Trophoblast cell (in vitro differentiated cells and primary cell): ENCODE measurements at regions not wholly inside any gene's neighbourhood (a gene's known extent, or its start where the extent isn't known, plus 50 kb on each side); places are given as distances from the start of the nearest gene placed in this dataset.

Experiments
- DNase-seq, 2 donors: peaks; one replicate each; pipeline ENCODE4 v3.0.0-alpha.2; 2016
- H2AFZ ChIP-seq: 2 replicates; pipeline ENCODE4 v1.6.1; 2013; ENCODE audit warnings: low read length, moderate library complexity, mild to moderate bottlenecking; ENCODE audit not compliant: insufficient read depth, poor library complexity
- H2AK5ac ChIP-seq: 2 replicates; pipeline ENCODE4 v1.6.1; 2013; ENCODE audit warnings: mild to moderate bottlenecking, low read length
- H2BK120ac ChIP-seq: 2 replicates; pipeline ENCODE4 v1.6.1; 2013; ENCODE audit warnings: low read length, mild to moderate bottlenecking, moderate library complexity; ENCODE audit not compliant: insufficient read depth, poor library complexity
- H2BK12ac ChIP-seq: 2 replicates; pipeline ENCODE4 v1.6.1; 2013; ENCODE audit warnings: mild to moderate bottlenecking, low read length, moderate library complexity
- H2BK5ac ChIP-seq: 2 replicates; pipeline ENCODE4 v1.6.1; 2013; ENCODE audit warnings: low read length, low read depth, moderate library complexity, mild to moderate bottlenecking; ENCODE audit not compliant: poor library complexity
- H3K14ac ChIP-seq: 2 replicates; pipeline ENCODE4 v1.6.1; 2013; ENCODE audit warnings: mild to moderate bottlenecking, low read length
- H3K18ac ChIP-seq: 2 replicates; pipeline ENCODE4 v1.6.1; 2013; ENCODE audit warnings: mild to moderate bottlenecking, low read length
- H3K23ac ChIP-seq: 2 replicates; pipeline ENCODE4 v1.6.1; 2013; ENCODE audit warnings: low read length
- H3K27ac ChIP-seq: 2 replicates; pipeline ENCODE4 v1.5.1; 2013; ENCODE audit warnings: low read depth, mild to moderate bottlenecking, inconsistent platforms, low read length, moderate library complexity
- H3K27me3 ChIP-seq: 2 replicates; pipeline ENCODE4 v1.6.1; 2013; ENCODE audit warnings: inconsistent platforms, mild to moderate bottlenecking, low read length, moderate library complexity; ENCODE audit not compliant: insufficient read depth
- H3K36me3 ChIP-seq, 2 experiments: 1 replicate in 1 of 2; 2 replicates in 1 of 2; pipeline ENCODE4 v1.6.1; 2013; ENCODE audit warnings: low read length in 2 of 2, mild to moderate bottlenecking in 2 of 2, moderate library complexity in 1 of 2; ENCODE audit not compliant: insufficient read depth in 2 of 2, control insufficient read depth in 1 of 2
- H3K4ac ChIP-seq: 2 replicates; pipeline ENCODE4 v1.6.1; 2013; ENCODE audit warnings: low read depth, mild to moderate bottlenecking, low read length, moderate library complexity
- H3K4me1 ChIP-seq, 2 experiments: 1 replicate in 1 of 2; 2 replicates in 1 of 2; pipeline ENCODE4 v1.6.1; 2013; ENCODE audit warnings: low read length in 2 of 2, mild to moderate bottlenecking in 2 of 2, moderate library complexity in 1 of 2; ENCODE audit not compliant: insufficient read depth in 2 of 2, control insufficient read depth in 1 of 2
- H3K4me2 ChIP-seq: 2 replicates; pipeline ENCODE4 v1.6.1; 2013; ENCODE audit warnings: inconsistent platforms, mild to moderate bottlenecking, low read length, moderate library complexity
- H3K4me3 ChIP-seq: 2 replicates; pipeline ENCODE4 v1.5.1; 2013; ENCODE audit warnings: mild to moderate bottlenecking, low read depth, low read length, inconsistent platforms
- H3K79me1 ChIP-seq: one replicate; pipeline ENCODE4 v1.6.1; 2013; ENCODE audit warnings: low read length
- H3K79me2 ChIP-seq: 2 replicates; pipeline ENCODE4 v1.6.1; 2013; ENCODE audit warnings: low read length, mild to moderate bottlenecking; ENCODE audit not compliant: control insufficient read depth, insufficient read depth, poor library complexity
- H3K9ac ChIP-seq: 2 replicates; pipeline ENCODE4 v1.6.1; 2013; ENCODE audit warnings: mild to moderate bottlenecking, low read length
- H3K9me3 ChIP-seq: 2 replicates; pipeline ENCODE4 v1.6.1; 2013; ENCODE audit warnings: low read depth, mild to moderate bottlenecking, control low read depth, inconsistent platforms, low read length; ENCODE audit not compliant: insufficient read depth
- H4K12ac ChIP-seq: 2 replicates; pipeline ENCODE4 v1.6.1; 2013; ENCODE audit warnings: low read depth, mild to moderate bottlenecking, low read length, moderate library complexity
- H4K8ac ChIP-seq: 2 replicates; pipeline ENCODE4 v1.6.1; 2013; ENCODE audit warnings: low read depth, mild to moderate bottlenecking, low read length, moderate library complexity
- H4K91ac ChIP-seq: one replicate; pipeline ENCODE4 v1.6.1; 2013; ENCODE audit warnings: low read depth, mild to moderate bottlenecking, low read length, moderate library complexity
- WGBS: extraction: QIAGEN DNeasy Blood & Tissue Kit; methylation state at CpG from one replicate; pipeline ENCODE4 v1.1.7; 2013; ENCODE audit warnings: missing lambda C conversion rate; ENCODE audit not compliant: insufficient read length, insufficient coverage; ENCODE audit errors: extremely low coverage; 5-methylcytosine and 5-hydroxymethylcytosine counted together

DNA sequence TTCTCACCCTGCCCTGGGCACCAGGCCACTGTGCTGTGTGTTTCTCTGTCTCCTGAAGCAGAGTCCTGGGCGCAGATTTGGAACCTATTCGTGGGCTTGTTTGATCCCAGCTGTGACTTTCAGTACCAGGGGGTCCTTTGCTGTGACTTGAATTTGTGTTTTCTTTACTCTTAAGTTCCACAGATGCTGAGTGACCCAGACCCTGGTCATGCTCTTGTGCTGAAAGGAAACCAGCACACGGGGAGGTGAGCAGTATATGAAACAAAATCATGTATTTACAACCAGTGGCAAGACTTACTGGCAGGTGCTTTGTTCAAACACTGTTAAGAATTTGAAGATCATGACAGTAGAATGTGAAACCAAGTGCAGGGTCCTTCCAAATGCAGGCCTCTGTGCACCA, 89.2 kb upstream of the PRSS58 start:
- H2AK5ac ChIP-seq: no peak overlapping the region
- no peak overlapping the region for H2BK5ac ChIP-seq
- no peak overlapping the region for H2BK120ac ChIP-seq
- no peak overlapping the region for H4K91ac ChIP-seq
- H3K4me2 ChIP-seq: no peak overlapping the region
- no peak overlapping the region for H3K4ac ChIP-seq
- H3K79me2 ChIP-seq: no peaks in the 10 kb centered on the region
- H3K27ac ChIP-seq: no peak overlapping the region
- no CpG with 5 or more reads among the region's 3 CpGs for WGBS
- H3K4me1 ChIP-seq: no peaks in the 10 kb centered on the region
- no peak overlapping the region for H4K8ac ChIP-seq
- H3K23ac ChIP-seq: no peak overlapping the region
- H3K9me3 ChIP-seq: no peaks in the 10 kb centered on the region
- DNase-seq: no peak
- no peak overlapping the region for H2BK12ac ChIP-seq
- no peak overlapping the region for H3K4me3 ChIP-seq
- no peak overlapping the region for H3K18ac ChIP-seq
- H3K36me3 ChIP-seq: no peaks in the 10 kb centered on the region
- no peaks in the 10 kb centered on the region for H3K27me3 ChIP-seq
- no peak overlapping the region for H3K14ac ChIP-seq
- no peak overlapping the region for H2AFZ ChIP-seq
- no peaks in the 10 kb centered on the region for H3K79me1 ChIP-seq
- no peak overlapping the region for H4K12ac ChIP-seq
- H3K9ac ChIP-seq: no peak overlapping the region

DNA sequence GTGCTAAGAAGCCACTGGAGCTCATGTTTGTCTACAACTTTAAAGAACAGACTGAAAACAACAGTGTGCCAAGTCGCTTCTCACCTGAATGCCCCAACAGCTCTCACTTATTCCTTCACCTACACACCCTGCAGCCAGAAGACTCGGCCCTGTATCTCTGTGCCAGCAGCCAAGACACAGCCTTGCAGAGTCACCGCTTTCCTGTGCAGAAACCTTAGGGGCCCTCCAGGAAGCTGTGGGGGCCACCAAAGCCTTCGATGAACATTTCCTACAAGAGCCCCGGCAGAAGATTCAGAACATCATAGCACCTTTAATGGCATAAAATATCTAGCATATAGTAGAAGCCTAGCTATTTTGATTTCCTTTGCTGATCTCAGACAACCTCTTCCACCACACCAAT, 88.0 kb upstream of the PRSS58 start:
- no peak overlapping the region for H4K12ac ChIP-seq
- H2BK12ac ChIP-seq: no peak overlapping the region
- no peaks in the 10 kb centered on the region for H3K36me3 ChIP-seq
- H3K79me1 ChIP-seq: no peaks in the 10 kb centered on the region
- H2BK120ac ChIP-seq: no peak overlapping the region
- H3K4me1 ChIP-seq: no peaks in the 10 kb centered on the region
- H4K91ac ChIP-seq: no peak overlapping the region
- no peak overlapping the region for H3K9ac ChIP-seq
- no peak overlapping the region for H3K27ac ChIP-seq
- H4K8ac ChIP-seq: no peak overlapping the region
- no peaks in the 10 kb centered on the region for H3K79me2 ChIP-seq
- no peak overlapping the region for H3K14ac ChIP-seq
- no CpG with 5 or more reads among the region's 5 CpGs for WGBS
- no peak overlapping the region for H2BK5ac ChIP-seq
- H3K9me3 ChIP-seq: no peaks in the 10 kb centered on the region
- no peak overlapping the region for H3K4me3 ChIP-seq
- H3K4me2 ChIP-seq: no peak overlapping the region
- H2AK5ac ChIP-seq: no peak overlapping the region
- H3K4ac ChIP-seq: no peak overlapping the region
- no peak overlapping the region for H2AFZ ChIP-seq
- H3K23ac ChIP-seq: no peak overlapping the region
- no peaks in the 10 kb centered on the region for H3K27me3 ChIP-seq
- H3K18ac ChIP-seq: no peak overlapping the region
- no peak for DNase-seq

GRCh38 chr7:142338633-142339501, 81.0 kb upstream of the PRSS58 start:
- Histone ChIP-seq H2BK120ac (no peak overlapping the region), H3K27ac (no peak overlapping the region), H3K79me2 (no peaks in the 10 kb centered on the region), H3K4me1 (peaks cover 2 to 4% of the 10 kb centered on the region in 2 experiments), H4K91ac (no peak overlapping the region), H3K9me3 (no peaks in the 10 kb centered on the region), H3K23ac (no peak overlapping the region), H3K18ac (no peak overlapping the region), H3K79me1 (no peaks in the 10 kb centered on the region), H3K4me3 (no peak overlapping the region), H2BK5ac (no peak overlapping the region), H3K14ac (no peak overlapping the region), H4K8ac (no peak overlapping the region), H2BK12ac (no peak overlapping the region), H4K12ac (no peak overlapping the region), H3K9ac (no peak overlapping the region), H2AK5ac (no peak overlapping the region), H3K4me2 (no peak overlapping the region), H3K27me3 (no peaks in the 10 kb centered on the region), H3K36me3 (no peaks in the 10 kb centered on the region), H3K4ac (no peak overlapping the region), H2AFZ (no peak overlapping the region)
- no peak for DNase-seq
- WGBS: no CpG with 5 or more reads among the region's 6 CpGs

DNA sequence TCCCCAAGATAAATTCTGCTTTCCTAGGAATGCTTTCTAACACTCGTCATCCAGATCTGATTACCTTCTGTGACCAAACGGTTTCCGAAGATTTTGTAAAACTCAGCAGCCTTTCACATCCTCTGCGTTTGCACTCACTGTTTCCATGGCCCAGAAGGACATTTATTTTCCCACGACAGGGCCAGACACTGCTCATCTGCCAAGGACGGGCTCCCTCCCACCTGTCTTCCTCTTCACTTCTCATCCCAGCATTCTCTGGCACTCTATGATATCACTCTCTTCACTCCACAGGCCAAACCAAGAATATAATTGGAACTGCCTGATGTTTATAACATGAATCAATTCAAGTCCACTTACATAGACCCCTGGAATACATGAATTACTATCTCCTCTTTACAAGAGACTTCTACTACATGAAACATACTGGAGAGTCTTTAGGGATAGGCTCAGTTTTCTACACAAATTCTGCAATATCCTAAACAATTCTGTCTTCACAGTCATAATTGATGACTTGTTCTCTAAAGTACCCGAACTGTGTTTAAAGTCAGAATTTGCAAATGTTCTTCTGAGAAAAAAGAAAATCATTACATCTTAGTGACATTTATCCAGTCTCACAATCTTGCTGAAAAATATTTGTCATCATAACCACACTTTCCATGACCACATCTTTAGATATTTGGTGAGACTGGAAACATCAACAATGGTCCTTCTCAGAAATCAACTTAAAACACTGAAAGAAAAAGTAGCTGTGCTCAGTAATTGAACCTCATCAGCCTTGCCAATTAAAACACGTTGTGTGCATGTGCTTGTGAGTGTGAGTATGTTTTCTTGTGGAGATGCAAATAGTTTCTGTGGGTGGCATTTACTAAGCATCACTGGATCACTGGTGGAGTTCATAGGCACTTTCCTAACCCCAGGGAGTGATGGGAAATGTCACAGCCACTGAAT, 79.5 kb upstream of the PRSS58 start:
- no peak overlapping the region for H2BK120ac ChIP-seq
- H4K12ac ChIP-seq: no peak overlapping the region
- H2BK5ac ChIP-seq: no peak overlapping the region
- no peak for DNase-seq
- no peaks in the 10 kb centered on the region for H3K79me2 ChIP-seq
- peaks cover 2 to 4% of the 10 kb centered on the region in 2 experiments for H3K4me1 ChIP-seq
- H3K14ac ChIP-seq: no peak overlapping the region
- H3K9me3 ChIP-seq: no peaks in the 10 kb centered on the region
- no peak overlapping the region for H2BK12ac ChIP-seq
- H4K91ac ChIP-seq: no peak overlapping the region
- no peak overlapping the region for H3K18ac ChIP-seq
- no peak overlapping the region for H3K27ac ChIP-seq
- no peak overlapping the region for H2AK5ac ChIP-seq
- no peak overlapping the region for H4K8ac ChIP-seq
- H3K79me1 ChIP-seq: no peaks in the 10 kb centered on the region
- no peaks in the 10 kb centered on the region for H3K27me3 ChIP-seq
- H3K4me2 ChIP-seq: no peak overlapping the region
- H2AFZ ChIP-seq: no peak overlapping the region
- no peak overlapping the region for H3K4ac ChIP-seq
- no peaks in the 10 kb centered on the region for H3K36me3 ChIP-seq
- no CpG with 5 or more reads among the region's 8 CpGs for WGBS
- no peak overlapping the region for H3K9ac ChIP-seq
- H3K4me3 ChIP-seq: no peak overlapping the region
- H3K23ac ChIP-seq: no peak overlapping the region
